WTC11 (cell line): ENCODE measurements at regions not wholly inside any gene's neighbourhood (a gene's known extent, or its start where the extent isn't known, plus 50 kb on each side); places are given as distances from the start of the nearest gene placed in this dataset.

Experiments
- ATAC-seq: fragments of 200-7000 bp; cut with Tn5 transposase; 2 replicates; pipeline ENCODE4 v1.10.0; 2021; ENCODE audit warnings: mild to moderate bottlenecking, moderate library complexity
- CTCF ChIA-PET: fragments of 300-600 bp; sonication (Branson Sonifier 250); formaldehyde crosslinking; loops from one replicate; lab custom pipeline; 2021; ENCODE audit warnings: antibody characterized with exemption; lab: Charles Lee
- POLR2A ChIA-PET: fragments of 350-600 bp; sonication (Branson Sonifier 250); formaldehyde crosslinking; loops from one replicate; lab custom pipeline; 2021; ENCODE audit warnings: antibody characterized with exemption; lab: Charles Lee
- DNase-seq: peaks from one replicate; pipeline ENCODE4 v3.0.0; 2021; ENCODE audit warnings: low spot score
- H3K27ac Mint-ChIP-seq: 2 replicates; pipeline ENCODE4 v1.8.0; 2021; ENCODE audit warnings: mixed read lengths
- H3K27me3 Mint-ChIP-seq: 2 replicates; pipeline ENCODE4 v1.8.0; 2021; ENCODE audit warnings: low read depth, mild to moderate bottlenecking, moderate library complexity, mixed read lengths
- H3K36me3 Mint-ChIP-seq: 2 replicates; pipeline ENCODE4 v1.8.0; 2021; ENCODE audit warnings: mixed read lengths
- H3K4me1 Mint-ChIP-seq: 2 replicates; pipeline ENCODE4 v1.8.0; 2022; ENCODE audit warnings: mixed read lengths
- H3K4me3 Mint-ChIP-seq: 2 replicates; pipeline ENCODE4 v1.8.0; 2021; ENCODE audit warnings: mild to moderate bottlenecking, moderate library complexity, mixed read lengths
- H3K9me3 Mint-ChIP-seq: 2 replicates; pipeline ENCODE4 v1.8.0; 2021; ENCODE audit warnings: mixed read lengths
- ESRRA ChIP-seq: sonication (generic); formaldehyde crosslinking; IDR thresholded peaks from 2 replicates; pipeline ENCODE4 v1.8.1; 2022; ENCODE audit warnings: mild to moderate bottlenecking, missing genetic modification reagents, borderline replicate concordance
- GTF2I ChIP-seq: fragments of 250-450 bp; sonication (Bioruptor Pico); conservative IDR thresholded peaks from 2 replicates; pipeline ENCODE4 v1.4.0; 2021; ENCODE audit warnings: mild to moderate bottlenecking
- HMGA2 ChIP-seq: fragments of 250-450 bp; sonication (Bioruptor Pico); IDR thresholded peaks from 2 replicates; pipeline ENCODE4 v1.4.0; 2021; ENCODE audit warnings: mild to moderate bottlenecking, moderate library complexity
- PRRX2 ChIP-seq: fragments of 250-450 bp; sonication (Bioruptor Pico); IDR thresholded peaks from 2 replicates; pipeline ENCODE4 v1.8.0; 2021; ENCODE audit warnings: mild to moderate bottlenecking
- TF ChIP-seq, protein P1 (sequence below): sonication (generic); formaldehyde crosslinking; IDR thresholded peaks from 2 replicates; pipeline ENCODE4 v1.8.0; 2023; ENCODE audit warnings: missing genetic modification reagents, mild to moderate bottlenecking, borderline replicate concordance
- TF ChIP-seq, protein P2 (sequence below): fragments of 250-450 bp; sonication (Bioruptor Pico); IDR thresholded peaks from 2 replicates; pipeline ENCODE4 v1.8.0; 2021; ENCODE audit warnings: mild to moderate bottlenecking
- TF ChIP-seq, protein P3 (sequence below): sonication (generic); formaldehyde crosslinking; IDR thresholded peaks from 2 replicates; pipeline ENCODE4 v1.8.1; 2022; ENCODE audit warnings: low read depth, mild to moderate bottlenecking, moderate library complexity, missing genetic modification reagents, borderline replicate concordance
- TF ChIP-seq, protein P4 (sequence below): fragments of 250-450 bp; sonication (Bioruptor Pico); IDR thresholded peaks from 2 replicates; pipeline ENCODE4 v1.9.0; 2021; ENCODE audit warnings: mild to moderate bottlenecking, borderline replicate concordance

DNA sequence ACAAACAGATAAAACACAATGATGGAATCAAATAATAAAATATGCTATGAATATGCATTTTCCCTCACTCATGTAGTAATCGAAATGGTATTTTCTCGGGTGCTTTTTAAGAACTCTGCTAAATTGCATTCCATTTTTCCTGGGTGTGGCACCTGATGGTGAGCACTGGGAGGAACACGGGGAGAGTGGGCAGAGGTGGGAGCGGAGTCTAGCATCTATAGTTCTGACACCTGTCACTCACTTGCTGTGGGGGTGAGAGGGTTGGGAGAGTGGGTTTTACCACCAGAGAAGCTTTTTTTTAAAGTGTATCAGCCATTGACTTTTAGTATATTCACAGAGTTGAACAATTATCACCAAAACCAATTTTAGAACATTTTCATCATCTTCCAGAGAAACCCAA is 73.4 kb upstream of the PGBD5 start:
- Mint-ChIP-seq H3K4me3 (no peak overlapping the region), H3K9me3 (peaks cover 26% of the 10 kb centered on the region), H3K27ac (no peak overlapping the region), H3K27me3 (peaks cover 29% of the 10 kb centered on the region), H3K4me1 (0 out of 2 replicates have a peak, but pooled peaks cover 3% of the 10 kb centered on the region), H3K36me3 (peaks cover 19% of the 10 kb centered on the region)
- TF ChIP-seq, protein P1, sequence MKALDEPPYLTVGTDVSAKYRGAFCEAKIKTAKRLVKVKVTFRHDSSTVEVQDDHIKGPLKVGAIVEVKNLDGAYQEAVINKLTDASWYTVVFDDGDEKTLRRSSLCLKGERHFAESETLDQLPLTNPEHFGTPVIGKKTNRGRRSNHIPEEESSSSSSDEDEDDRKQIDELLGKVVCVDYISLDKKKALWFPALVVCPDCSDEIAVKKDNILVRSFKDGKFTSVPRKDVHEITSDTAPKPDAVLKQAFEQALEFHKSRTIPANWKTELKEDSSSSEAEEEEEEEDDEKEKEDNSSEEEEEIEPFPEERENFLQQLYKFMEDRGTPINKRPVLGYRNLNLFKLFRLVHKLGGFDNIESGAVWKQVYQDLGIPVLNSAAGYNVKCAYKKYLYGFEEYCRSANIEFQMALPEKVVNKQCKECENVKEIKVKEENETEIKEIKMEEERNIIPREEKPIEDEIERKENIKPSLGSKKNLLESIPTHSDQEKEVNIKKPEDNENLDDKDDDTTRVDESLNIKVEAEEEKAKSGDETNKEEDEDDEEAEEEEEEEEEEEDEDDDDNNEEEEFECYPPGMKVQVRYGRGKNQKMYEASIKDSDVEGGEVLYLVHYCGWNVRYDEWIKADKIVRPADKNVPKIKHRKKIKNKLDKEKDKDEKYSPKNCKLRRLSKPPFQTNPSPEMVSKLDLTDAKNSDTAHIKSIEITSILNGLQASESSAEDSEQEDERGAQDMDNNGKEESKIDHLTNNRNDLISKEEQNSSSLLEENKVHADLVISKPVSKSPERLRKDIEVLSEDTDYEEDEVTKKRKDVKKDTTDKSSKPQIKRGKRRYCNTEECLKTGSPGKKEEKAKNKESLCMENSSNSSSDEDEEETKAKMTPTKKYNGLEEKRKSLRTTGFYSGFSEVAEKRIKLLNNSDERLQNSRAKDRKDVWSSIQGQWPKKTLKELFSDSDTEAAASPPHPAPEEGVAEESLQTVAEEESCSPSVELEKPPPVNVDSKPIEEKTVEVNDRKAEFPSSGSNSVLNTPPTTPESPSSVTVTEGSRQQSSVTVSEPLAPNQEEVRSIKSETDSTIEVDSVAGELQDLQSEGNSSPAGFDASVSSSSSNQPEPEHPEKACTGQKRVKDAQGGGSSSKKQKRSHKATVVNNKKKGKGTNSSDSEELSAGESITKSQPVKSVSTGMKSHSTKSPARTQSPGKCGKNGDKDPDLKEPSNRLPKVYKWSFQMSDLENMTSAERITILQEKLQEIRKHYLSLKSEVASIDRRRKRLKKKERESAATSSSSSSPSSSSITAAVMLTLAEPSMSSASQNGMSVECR, result no peak
- POLR2A ChIA-PET, result no interaction called here
- no peak for ATAC-seq
- DNase-seq, result no peak
- CTCF ChIA-PET, result no interaction called here

DNA sequence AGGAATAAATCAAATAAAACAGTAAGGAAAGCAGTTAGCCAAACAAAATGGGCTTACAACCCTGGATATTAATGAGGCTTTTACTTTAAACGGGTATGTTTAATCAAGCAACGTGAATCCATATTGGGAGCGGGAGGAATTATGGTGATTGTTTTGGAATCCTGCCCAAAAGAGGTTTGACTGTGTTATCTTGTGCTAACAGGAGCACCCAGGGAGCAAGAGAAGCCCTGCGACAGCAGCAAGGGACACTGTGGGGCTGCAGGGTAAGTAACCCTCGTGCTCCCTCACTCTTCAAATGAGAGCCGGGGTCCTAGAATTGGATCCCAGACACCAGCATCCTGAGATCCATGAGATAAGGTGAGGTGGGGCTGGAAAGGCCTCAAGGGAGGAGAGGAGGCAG is 72.6 kb upstream of the PGBD5 start:
- no peak overlapping the region for H3K4me3 Mint-ChIP-seq
- no peak for DNase-seq
- ChIA-PET POLR2A (no interaction called here), CTCF (no interaction called here)
- peaks cover 19% of the 10 kb centered on the region for H3K36me3 Mint-ChIP-seq
- TF ChIP-seq, protein P2, sequence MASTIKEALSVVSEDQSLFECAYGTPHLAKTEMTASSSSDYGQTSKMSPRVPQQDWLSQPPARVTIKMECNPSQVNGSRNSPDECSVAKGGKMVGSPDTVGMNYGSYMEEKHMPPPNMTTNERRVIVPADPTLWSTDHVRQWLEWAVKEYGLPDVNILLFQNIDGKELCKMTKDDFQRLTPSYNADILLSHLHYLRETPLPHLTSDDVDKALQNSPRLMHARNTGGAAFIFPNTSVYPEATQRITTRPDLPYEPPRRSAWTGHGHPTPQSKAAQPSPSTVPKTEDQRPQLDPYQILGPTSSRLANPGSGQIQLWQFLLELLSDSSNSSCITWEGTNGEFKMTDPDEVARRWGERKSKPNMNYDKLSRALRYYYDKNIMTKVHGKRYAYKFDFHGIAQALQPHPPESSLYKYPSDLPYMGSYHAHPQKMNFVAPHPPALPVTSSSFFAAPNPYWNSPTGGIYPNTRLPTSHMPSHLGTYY (CRISPR knock-in tag), result no peak
- TF ChIP-seq HMGA2 (no peak), GTF2I (CRISPR knock-in tag) (no peak)
- TF ChIP-seq, protein P3, sequence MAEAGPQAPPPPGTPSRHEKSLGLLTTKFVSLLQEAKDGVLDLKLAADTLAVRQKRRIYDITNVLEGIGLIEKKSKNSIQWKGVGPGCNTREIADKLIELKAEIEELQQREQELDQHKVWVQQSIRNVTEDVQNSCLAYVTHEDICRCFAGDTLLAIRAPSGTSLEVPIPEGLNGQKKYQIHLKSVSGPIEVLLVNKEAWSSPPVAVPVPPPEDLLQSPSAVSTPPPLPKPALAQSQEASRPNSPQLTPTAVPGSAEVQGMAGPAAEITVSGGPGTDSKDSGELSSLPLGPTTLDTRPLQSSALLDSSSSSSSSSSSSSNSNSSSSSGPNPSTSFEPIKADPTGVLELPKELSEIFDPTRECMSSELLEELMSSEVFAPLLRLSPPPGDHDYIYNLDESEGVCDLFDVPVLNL (CRISPR knock-in tag), result no peak
- TF ChIP-seq, all 79 proteins: peak for 0
- H3K9me3 Mint-ChIP-seq, result peaks cover 26% of the 10 kb centered on the region
- ATAC-seq, result no peak
- peaks cover 31% of the 10 kb centered on the region for H3K27me3 Mint-ChIP-seq
- no peak overlapping the region for H3K27ac Mint-ChIP-seq
- H3K4me1 Mint-ChIP-seq, result 0 out of 2 replicates have a peak, but pooled peaks cover 3% of the 10 kb centered on the region

DNA sequence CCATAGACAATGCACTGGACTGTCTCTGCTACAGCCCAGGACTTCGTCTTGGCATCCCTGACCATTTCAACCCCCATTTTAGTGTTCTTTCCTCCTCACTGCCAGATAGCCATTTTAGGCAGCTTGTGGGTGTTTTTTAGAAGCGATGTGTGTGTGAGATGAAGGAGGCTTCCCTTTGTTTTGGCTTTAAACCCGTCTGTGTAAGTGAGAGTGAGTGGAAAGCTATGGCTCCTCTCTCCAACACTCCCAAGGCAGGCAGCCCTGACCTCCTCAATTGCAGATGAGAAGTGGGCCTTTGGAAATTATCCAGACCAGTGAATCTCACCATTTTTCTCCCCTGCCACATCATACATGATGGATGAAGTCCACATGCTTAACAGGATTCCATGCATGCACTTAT is 70.3 kb upstream of the PGBD5 start:
- CTCF ChIA-PET, result no interaction called here
- 0 out of 2 replicates have a peak, but pooled peaks cover 3% of the 10 kb centered on the region for H3K4me1 Mint-ChIP-seq
- POLR2A ChIA-PET, result no interaction called here
- TF ChIP-seq, protein P4, sequence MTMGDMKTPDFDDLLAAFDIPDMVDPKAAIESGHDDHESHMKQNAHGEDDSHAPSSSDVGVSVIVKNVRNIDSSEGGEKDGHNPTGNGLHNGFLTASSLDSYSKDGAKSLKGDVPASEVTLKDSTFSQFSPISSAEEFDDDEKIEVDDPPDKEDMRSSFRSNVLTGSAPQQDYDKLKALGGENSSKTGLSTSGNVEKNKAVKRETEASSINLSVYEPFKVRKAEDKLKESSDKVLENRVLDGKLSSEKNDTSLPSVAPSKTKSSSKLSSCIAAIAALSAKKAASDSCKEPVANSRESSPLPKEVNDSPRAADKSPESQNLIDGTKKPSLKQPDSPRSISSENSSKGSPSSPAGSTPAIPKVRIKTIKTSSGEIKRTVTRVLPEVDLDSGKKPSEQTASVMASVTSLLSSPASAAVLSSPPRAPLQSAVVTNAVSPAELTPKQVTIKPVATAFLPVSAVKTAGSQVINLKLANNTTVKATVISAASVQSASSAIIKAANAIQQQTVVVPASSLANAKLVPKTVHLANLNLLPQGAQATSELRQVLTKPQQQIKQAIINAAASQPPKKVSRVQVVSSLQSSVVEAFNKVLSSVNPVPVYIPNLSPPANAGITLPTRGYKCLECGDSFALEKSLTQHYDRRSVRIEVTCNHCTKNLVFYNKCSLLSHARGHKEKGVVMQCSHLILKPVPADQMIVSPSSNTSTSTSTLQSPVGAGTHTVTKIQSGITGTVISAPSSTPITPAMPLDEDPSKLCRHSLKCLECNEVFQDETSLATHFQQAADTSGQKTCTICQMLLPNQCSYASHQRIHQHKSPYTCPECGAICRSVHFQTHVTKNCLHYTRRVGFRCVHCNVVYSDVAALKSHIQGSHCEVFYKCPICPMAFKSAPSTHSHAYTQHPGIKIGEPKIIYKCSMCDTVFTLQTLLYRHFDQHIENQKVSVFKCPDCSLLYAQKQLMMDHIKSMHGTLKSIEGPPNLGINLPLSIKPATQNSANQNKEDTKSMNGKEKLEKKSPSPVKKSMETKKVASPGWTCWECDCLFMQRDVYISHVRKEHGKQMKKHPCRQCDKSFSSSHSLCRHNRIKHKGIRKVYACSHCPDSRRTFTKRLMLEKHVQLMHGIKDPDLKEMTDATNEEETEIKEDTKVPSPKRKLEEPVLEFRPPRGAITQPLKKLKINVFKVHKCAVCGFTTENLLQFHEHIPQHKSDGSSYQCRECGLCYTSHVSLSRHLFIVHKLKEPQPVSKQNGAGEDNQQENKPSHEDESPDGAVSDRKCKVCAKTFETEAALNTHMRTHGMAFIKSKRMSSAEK (CRISPR knock-in tag), result no peak
- TF ChIP-seq PRRX2 (CRISPR knock-in tag), result no peak
- no peak for TF ChIP-seq ESRRA (CRISPR knock-in tag)
- ATAC-seq, result no peak
- DNase-seq, result no peak
- no peak overlapping the region for H3K27ac Mint-ChIP-seq
- peaks cover 31% of the 10 kb centered on the region for H3K27me3 Mint-ChIP-seq
- peaks cover 26% of the 10 kb centered on the region for H3K9me3 Mint-ChIP-seq
- peaks cover 19% of the 10 kb centered on the region for H3K36me3 Mint-ChIP-seq
- no peak overlapping the region for H3K4me3 Mint-ChIP-seq
